Keratinocyte (primary cell): ENCODE measurements at regions not wholly inside any gene's neighbourhood (a gene's known extent, or its start where the extent isn't known, plus 50 kb on each side); places are given as distances from the start of the nearest gene placed in this dataset.

ENCODE experiments used
- DNase-seq: peaks from one replicate; pipeline ENCODE4 v3.0.0-alpha.2; 2011; ENCODE audit warnings: low read depth, missing footprints, low spot score
- FAIRE-seq: peaks from 2 replicates; lab custom pipeline; 2011; peaks lifted over from hg19 to GRCh38; lab: Jason Lieb, UNC
- H2AFZ ChIP-seq: 2 replicates; pipeline ENCODE4 v1.6.0; 2012; ENCODE audit warnings: low read length, control low read depth, inconsistent platforms; ENCODE audit not compliant: control insufficient read depth
- H3K27ac ChIP-seq: 2 replicates; pipeline ENCODE4 v1.5.1; 2011; ENCODE audit warnings: low read length; ENCODE audit not compliant: control insufficient read depth, insufficient read depth
- H3K27me3 ChIP-seq: 3 replicates; pipeline ENCODE4 v1.6.0; 2011; ENCODE audit warnings: low read length; ENCODE audit not compliant: control insufficient read depth, insufficient read depth; ENCODE audit errors: extremely low read depth
- H3K36me3 ChIP-seq, 2 experiments: 2 replicates in 1 of 2; 3 replicates in 1 of 2; pipeline ENCODE4 v1.5.1; 2011; ENCODE audit warnings: low read length in 2 of 2, mild to moderate bottlenecking in 1 of 2; ENCODE audit not compliant: control insufficient read depth in 2 of 2, insufficient read depth in 2 of 2; ENCODE audit errors: extremely low read depth in 1 of 2
- H3K4me1 ChIP-seq: 3 replicates; pipeline ENCODE4 v1.5.1; 2011; ENCODE audit warnings: low read length; ENCODE audit not compliant: control insufficient read depth, insufficient read depth; ENCODE audit errors: extremely low read depth
- H3K4me2 ChIP-seq: 3 replicates; pipeline ENCODE4 v1.6.0; 2011; ENCODE audit warnings: low read depth, low read length; ENCODE audit not compliant: control insufficient read depth, insufficient read depth; ENCODE audit errors: extremely low read depth
- H3K4me3 ChIP-seq, 3 experiments: fragments of 200-600 bp in 1 of 3; sonication (generic) in 1 of 3; 2 replicates in 2 of 3; 3 replicates in 1 of 3; pipeline ENCODE4 v1.5.1; 2011 to 2016; ENCODE audit warnings: low read length in 3 of 3, mild to moderate bottlenecking in 3 of 3, control low read depth in 2 of 3, inconsistent platforms in 1 of 3, low read depth in 1 of 3, mixed read lengths in 1 of 3, mixed run types in 1 of 3, moderate library complexity in 1 of 3; ENCODE audit not compliant: control insufficient read depth in 2 of 3, insufficient read depth in 2 of 3; ENCODE audit errors: extremely low read depth in 1 of 3
- H3K79me2 ChIP-seq: 2 replicates; pipeline ENCODE4 v1.6.0; 2012; ENCODE audit warnings: low read length; ENCODE audit not compliant: control insufficient read depth, insufficient read depth
- H3K9ac ChIP-seq: 3 replicates; pipeline ENCODE4 v1.6.0; 2011; ENCODE audit warnings: low read length; ENCODE audit not compliant: control insufficient read depth, insufficient read depth; ENCODE audit errors: extremely low read depth
- H3K9me1 ChIP-seq: 3 replicates; pipeline ENCODE4 v1.6.0; 2011; ENCODE audit warnings: low read length; ENCODE audit not compliant: control insufficient read depth, insufficient read depth; ENCODE audit errors: extremely low read depth
- H3K9me3 ChIP-seq: 2 replicates; pipeline ENCODE4 v1.5.1; 2012; ENCODE audit warnings: low read depth, low read length; ENCODE audit not compliant: control insufficient read depth
- H4K20me1 ChIP-seq: 3 replicates; pipeline ENCODE4 v1.6.0; 2011; ENCODE audit warnings: low read length; ENCODE audit not compliant: control insufficient read depth, insufficient read depth; ENCODE audit errors: extremely low read depth
- CTCF ChIP-seq, 3 experiments: IDR thresholded peaks in 1 of 3; conservative IDR thresholded peaks in 1 of 3; optimal IDR thresholded peaks in 1 of 3; 2 replicates in 2 of 3; 3 replicates in 1 of 3; pipeline versions ENCODE3 to v1.5.1; 2011; ENCODE audit warnings: low read length in 3 of 3, mild to moderate bottlenecking in 3 of 3, moderate library complexity in 2 of 3, control low read depth in 1 of 3, inconsistent platforms in 1 of 3; ENCODE audit not compliant: insufficient read depth in 2 of 3; ENCODE audit errors: extremely low read depth in 1 of 3
- EZH2 ChIP-seq: IDR thresholded peaks from one replicate; pipeline ENCODE4 v1.6.1; 2012; ENCODE audit warnings: inconsistent platforms, mild to moderate bottlenecking, low read length, moderate library complexity
- dilution Hi-C: fragments of 300-500 bp; cut with MboI; formaldehyde crosslinking; loops from one replicate; pipeline ENCODE4 v1.7.0; 2020; ENCODE audit warnings: low sequenced_read_pairs; ENCODE audit not compliant: extremely low pct_ligation_motif_present

DNA sequence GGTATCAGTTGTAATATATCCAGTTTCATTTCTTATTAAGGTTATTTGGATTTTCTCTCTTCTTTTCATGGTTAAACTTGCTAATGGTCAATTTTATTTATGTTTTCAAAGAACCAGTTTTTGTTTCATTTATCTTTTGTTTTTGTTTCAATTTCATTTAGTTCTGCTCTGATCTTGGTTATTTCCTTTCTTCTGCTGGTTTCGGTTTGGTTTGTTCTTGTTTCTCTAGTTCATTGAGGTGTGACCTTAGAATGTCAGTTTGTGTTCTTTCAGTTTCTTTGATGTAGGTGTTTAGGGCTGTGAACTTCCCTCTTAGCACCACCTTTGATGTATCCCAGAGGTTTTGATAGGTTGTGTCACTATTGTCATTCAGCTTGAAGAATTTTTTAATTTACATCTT lies 145.6 kb upstream of the SLCO1B1 start:
- FAIRE-seq = no peak
- TF ChIP-seq EZH2 (no peak), CTCF (optimal IDR thresholded peaks at IDR 0.05 in 1 of 3, IDR thresholded peaks at IDR 0.05 in 1 of 3, conservative IDR thresholded peaks at IDR 0.05 in 1 of 3; ENCODE audit: extremely low read depth in 1 of 3, insufficient read depth in 2 of 3, low read length in 3 of 3) (no peak)
- no peaks in the 10 kb centered on the region for H3K9me1 ChIP-seq
- no peaks in the 10 kb centered on the region for H3K27me3 ChIP-seq
- no peaks in the 10 kb centered on the region for H3K9me3 ChIP-seq
- no peak overlapping the region for H2AFZ ChIP-seq
- dilution Hi-C loops = no loop called here
- no peak overlapping the region for H3K4me3 ChIP-seq
- no peak overlapping the region for H3K27ac ChIP-seq
- no peak overlapping the region for H3K9ac ChIP-seq
- H3K79me2 ChIP-seq = no peaks in the 10 kb centered on the region
- no peaks in the 10 kb centered on the region for H4K20me1 ChIP-seq
- H3K4me2 ChIP-seq = no peak overlapping the region
- no peak for DNase-seq
- no peaks in the 10 kb centered on the region for H3K36me3 ChIP-seq
- no peaks in the 10 kb centered on the region for H3K4me1 ChIP-seq

- no peak overlapping the region for H2AFZ ChIP-seq
- no peak overlapping the region for H3K4me3 ChIP-seq
- no peak overlapping the region for H3K9ac ChIP-seq
- no peaks in the 10 kb centered on the region for H3K9me1 ChIP-seq
- no peaks in the 10 kb centered on the region for H3K9me3 ChIP-seq
- H3K36me3 ChIP-seq = no peaks in the 10 kb centered on the region
- dilution Hi-C loops = no loop called here
- no peak for TF ChIP-seq CTCF (optimal IDR thresholded peaks at IDR 0.05 in 1 of 3, IDR thresholded peaks at IDR 0.05 in 1 of 3, conservative IDR thresholded peaks at IDR 0.05 in 1 of 3; ENCODE audit: extremely low read depth in 1 of 3, insufficient read depth in 2 of 3, low read length in 3 of 3)
- no peak for TF ChIP-seq EZH2
- H3K79me2 ChIP-seq = no peaks in the 10 kb centered on the region
- H3K27ac ChIP-seq = no peak overlapping the region
- H3K27me3 ChIP-seq = no peaks in the 10 kb centered on the region
- H4K20me1 ChIP-seq = no peaks in the 10 kb centered on the region
- H3K4me1 ChIP-seq = no peaks in the 10 kb centered on the region
- H3K4me2 ChIP-seq = no peak overlapping the region
- DNase-seq (no peak), FAIRE-seq (no peak)
These were observed 129.2 kb upstream of the SLCO1B1 start for GRCh38 chr12:21001778-21002177.
